Testis (tissue), 2 donors: ENCODE measurements at regions not wholly inside any gene's neighbourhood (a gene's known extent, or its start where the extent isn't known, plus 50 kb on each side); places are given as distances from the start of the nearest gene placed in this dataset.

Experiments
- DNase-seq: peaks from one replicate; pipeline ENCODE4 v3.0.0-alpha.2; 2019
- H3K27ac ChIP-seq, 2 donors: fragments of 200-600 bp; sonication (generic); one replicate each; pipeline ENCODE4 v1.5.1; 2019
- H3K27me3 ChIP-seq: fragments of 200-600 bp; sonication (generic); one replicate; pipeline ENCODE4 v1.5.1; 2019
- H3K36me3 ChIP-seq: fragments of 200-600 bp; sonication (generic); one replicate; pipeline ENCODE4 v1.5.1; 2017; ENCODE audit warnings: low read depth; ENCODE audit errors: missing control alignments
- H3K4me1 ChIP-seq: fragments of 200-600 bp; sonication (generic); one replicate; pipeline ENCODE4 v1.5.1; 2019
- H3K4me3 ChIP-seq, 2 donors: fragments of 200-600 bp; sonication (generic); one replicate each; pipeline ENCODE4 v1.5.1; 2017 to 2019
- H3K9me3 ChIP-seq: fragments of 200-600 bp; sonication (generic); one replicate; pipeline ENCODE4 v1.5.1; 2017
- POLR2A ChIP-seq: fragments of 450-650 bp; IDR thresholded peaks from one replicate; pipeline ENCODE4 v1.6.1; 2017; ENCODE audit warnings: antibody characterized with exemption, mild to moderate bottlenecking, moderate library complexity
- WGBS, 2 donors: methylation state at CpG; one replicate each; pipeline ENCODE4 v1.1.5; 2018; 5-methylcytosine and 5-hydroxymethylcytosine counted together
- intact Hi-C: fragments of 100-400 bp; cut with DNase I; formaldehyde crosslinking; loops from one replicate; pipeline ENCODE4 v1.15.1; 2023; ENCODE audit warnings: low total_unique reads
- TF ChIP-seq, protein P1 (sequence below), 3 experiments: fragments of 450-650 bp in 2 of 3; fragments of 200-600 bp in 1 of 3; sonication (generic) in 1 of 3; IDR thresholded peaks; one replicate each; pipeline ENCODE4 v1.5.1; 2016 to 2019; ENCODE audit warnings: antibody characterized with exemption in 3 of 3, mild to moderate bottlenecking in 2 of 3, moderate library complexity in 1 of 3

DNA sequence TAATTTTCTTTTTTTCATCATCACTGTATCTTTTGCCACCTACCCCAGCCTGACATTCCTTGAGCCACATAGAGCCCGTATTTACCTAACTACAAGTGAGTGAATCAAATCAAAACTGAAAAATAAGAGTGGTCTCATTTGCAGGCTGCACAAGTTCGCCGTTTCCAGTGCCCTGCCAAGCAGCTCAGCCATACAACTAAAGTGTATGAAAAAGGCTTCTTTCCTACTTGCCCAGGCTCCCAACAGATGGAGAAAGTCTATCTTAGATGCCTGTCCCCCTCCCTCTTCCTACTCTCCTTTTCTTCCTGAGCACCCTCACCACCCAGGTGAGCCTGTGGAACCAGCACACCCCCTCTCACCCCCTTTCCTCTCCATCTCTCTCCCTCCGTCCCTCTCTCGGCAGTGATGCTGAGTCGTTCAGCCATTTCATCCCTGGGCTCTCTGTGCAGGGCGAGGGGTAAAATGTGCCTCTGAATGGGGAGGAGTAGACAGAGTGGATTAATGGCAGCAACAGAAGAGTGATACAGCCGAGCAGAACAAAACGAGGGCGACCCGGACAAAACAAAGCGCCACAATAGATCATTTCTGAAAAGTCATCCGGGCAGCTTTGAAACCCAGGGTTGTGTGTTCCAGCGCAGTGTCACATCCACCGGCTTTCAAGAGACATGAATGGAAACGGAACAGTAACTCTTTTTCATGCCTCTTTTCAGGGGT, 65.0 kb upstream of the POU3F3 start:
- intact Hi-C loops = no loop called here
- WGBS, 2 donors = 43 to 56% methylated on average over 16 of the region's 16 CpGs

GRCh38 chr2:104790100-104790811, 63.7 kb upstream of the POU3F3 start:
- Histone ChIP-seq H3K36me3 (no peaks in the 10 kb centered on the region), H3K4me3 (no peak overlapping the region), H3K4me1 (no peaks in the 10 kb centered on the region), H3K9me3 (no peaks in the 10 kb centered on the region), H3K27ac (no peak overlapping the region), H3K27me3 (no peaks in the 10 kb centered on the region)
- 17 to 32% methylated on average over 13 to 18 of the region's 18 CpGs for WGBS, 2 donors
- peak; percentile 23 for DNase-seq
- TF ChIP-seq POLR2A = no peak
- TF ChIP-seq, protein P1, sequence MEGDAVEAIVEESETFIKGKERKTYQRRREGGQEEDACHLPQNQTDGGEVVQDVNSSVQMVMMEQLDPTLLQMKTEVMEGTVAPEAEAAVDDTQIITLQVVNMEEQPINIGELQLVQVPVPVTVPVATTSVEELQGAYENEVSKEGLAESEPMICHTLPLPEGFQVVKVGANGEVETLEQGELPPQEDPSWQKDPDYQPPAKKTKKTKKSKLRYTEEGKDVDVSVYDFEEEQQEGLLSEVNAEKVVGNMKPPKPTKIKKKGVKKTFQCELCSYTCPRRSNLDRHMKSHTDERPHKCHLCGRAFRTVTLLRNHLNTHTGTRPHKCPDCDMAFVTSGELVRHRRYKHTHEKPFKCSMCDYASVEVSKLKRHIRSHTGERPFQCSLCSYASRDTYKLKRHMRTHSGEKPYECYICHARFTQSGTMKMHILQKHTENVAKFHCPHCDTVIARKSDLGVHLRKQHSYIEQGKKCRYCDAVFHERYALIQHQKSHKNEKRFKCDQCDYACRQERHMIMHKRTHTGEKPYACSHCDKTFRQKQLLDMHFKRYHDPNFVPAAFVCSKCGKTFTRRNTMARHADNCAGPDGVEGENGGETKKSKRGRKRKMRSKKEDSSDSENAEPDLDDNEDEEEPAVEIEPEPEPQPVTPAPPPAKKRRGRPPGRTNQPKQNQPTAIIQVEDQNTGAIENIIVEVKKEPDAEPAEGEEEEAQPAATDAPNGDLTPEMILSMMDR (IDR thresholded peaks at IDR 0.05) = no peak
- intact Hi-C loops = no loop called here

More for the DNA sequence above, 65.0 kb upstream of the POU3F3 start:
- H3K27ac ChIP-seq = no peak overlapping the region
- no peaks in the 10 kb centered on the region for H3K4me1 ChIP-seq
- H3K9me3 ChIP-seq = no peaks in the 10 kb centered on the region
- H3K36me3 ChIP-seq = no peaks in the 10 kb centered on the region
- DNase-seq = no peak
- no peak for TF ChIP-seq POLR2A
- TF ChIP-seq, protein P1 (IDR thresholded peaks at IDR 0.05) = no peak
- H3K4me3 ChIP-seq = no peak overlapping the region
- H3K27me3 ChIP-seq = no peaks in the 10 kb centered on the region

GRCh38 chr2:104790901-104791495, 62.9 kb upstream of the POU3F3 start:
- TF ChIP-seq, protein P1 (IDR thresholded peaks at IDR 0.05) = no peak
- intact Hi-C loops = no loop called here
- 72 to 75% methylated on average over 4 of the region's 4 CpGs for WGBS, 2 donors
- H3K9me3 ChIP-seq = no peaks in the 10 kb centered on the region
- H3K27ac ChIP-seq = no peak overlapping the region
- no peaks in the 10 kb centered on the region for H3K27me3 ChIP-seq
- no peaks in the 10 kb centered on the region for H3K4me1 ChIP-seq
- DNase-seq = no peak
- no peak overlapping the region for H3K4me3 ChIP-seq
- no peaks in the 10 kb centered on the region for H3K36me3 ChIP-seq

DNA sequence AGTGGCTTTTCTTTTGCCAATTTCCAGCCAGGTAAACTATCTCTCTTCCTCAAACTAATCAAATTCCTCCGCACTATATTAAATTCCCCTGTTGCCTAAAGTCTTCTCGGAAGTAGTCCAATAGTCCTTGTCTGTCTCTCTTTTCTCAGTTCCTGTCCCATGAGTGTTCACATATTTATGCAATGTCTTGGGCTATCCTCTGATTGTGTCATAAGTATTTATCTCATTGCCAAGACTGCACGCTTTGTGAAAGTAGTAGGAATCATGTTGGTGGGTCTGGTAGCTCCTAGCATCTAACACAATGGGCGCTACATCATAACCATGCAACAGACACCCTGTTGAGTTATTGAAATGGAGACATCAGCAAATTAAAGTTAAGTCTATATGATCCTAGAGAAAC, 59.9 kb upstream of the POU3F3 start:
- no peak overlapping the region for H3K4me3 ChIP-seq
- intact Hi-C loops = no loop called here
- no peak for DNase-seq
- TF ChIP-seq, protein P1 (IDR thresholded peaks at IDR 0.05) = no peak
- no peak for TF ChIP-seq POLR2A
- 94 to 97% methylated on average over 4 of the region's 4 CpGs for WGBS, 2 donors
- no peaks in the 10 kb centered on the region for H3K4me1 ChIP-seq
- H3K9me3 ChIP-seq = no peaks in the 10 kb centered on the region
- H3K27me3 ChIP-seq = no peaks in the 10 kb centered on the region
- H3K27ac ChIP-seq = no peak overlapping the region
- no peaks in the 10 kb centered on the region for H3K36me3 ChIP-seq
